Smooth muscle cell (in vitro differentiated cells): ENCODE measurements at regions not wholly inside any gene's neighbourhood (a gene's known extent, or its start where the extent isn't known, plus 50 kb on each side); places are given as distances from the start of the nearest gene placed in this dataset.

Experiments used
- DNase-seq: peaks from one replicate; lab custom pipeline; 2025; ENCODE audit not compliant: unreplicated experiment; lab: John Stamatoyannopoulos, UW
- H2AFZ ChIP-seq: fragments of 200-600 bp; sonication (generic); 2 replicates; pipeline ENCODE4 v1.6.0; 2016; ENCODE audit warnings: antibody characterized with exemption, low read depth, mild to moderate bottlenecking
- H3F3A ChIP-seq: fragments of 200-600 bp; sonication (generic); 2 replicates; pipeline ENCODE4 v1.6.0; 2017; ENCODE audit warnings: antibody characterized with exemption, low read depth
- H3K27ac ChIP-seq: fragments of 200-600 bp; sonication (generic); 2 replicates; pipeline ENCODE4 v1.5.1; 2016; ENCODE audit warnings: low read depth, mild to moderate bottlenecking
- H3K27me3 ChIP-seq: fragments of 200-600 bp; sonication (generic); 2 replicates; pipeline ENCODE4 v1.6.1; 2016; ENCODE audit warnings: low read depth, mild to moderate bottlenecking
- H3K36me3 ChIP-seq: fragments of 200-600 bp; sonication (generic); 2 replicates; pipeline ENCODE4 v1.5.1; 2016; ENCODE audit warnings: low read depth
- H3K4me1 ChIP-seq: fragments of 200-600 bp; sonication (generic); 2 replicates; pipeline ENCODE4 v1.5.1; 2016; ENCODE audit warnings: low read depth
- H3K4me2 ChIP-seq: fragments of 200-600 bp; sonication (generic); 2 replicates; pipeline ENCODE4 v1.6.0; 2016; ENCODE audit warnings: mild to moderate bottlenecking
- H3K4me3 ChIP-seq: fragments of 200-600 bp; sonication (generic); 2 replicates; pipeline ENCODE4 v1.5.1; 2016; ENCODE audit warnings: mild to moderate bottlenecking
- H3K79me2 ChIP-seq: fragments of 200-600 bp; sonication (generic); 2 replicates; pipeline ENCODE4 v1.6.0; 2016; ENCODE audit warnings: low read depth, mild to moderate bottlenecking
- H3K9ac ChIP-seq: fragments of 200-600 bp; sonication (generic); 2 replicates; pipeline ENCODE4 v1.6.0; 2016; ENCODE audit warnings: low read depth
- H3K9me3 ChIP-seq: fragments of 200-600 bp; sonication (generic); replicated peaks from 2 replicates; pipeline ENCODE4 v1.5.1; 2016; ENCODE audit warnings: low read depth
- H4K20me1 ChIP-seq: fragments of 200-600 bp; sonication (generic); 2 replicates; pipeline ENCODE4 v1.6.0; 2016; ENCODE audit warnings: low read depth
- CTCF ChIP-seq: fragments of 200-600 bp; sonication (generic); IDR thresholded peaks from 2 replicates; pipeline ENCODE4 v1.5.1; 2017; ENCODE audit warnings: borderline replicate concordance, mild to moderate bottlenecking, antibody characterized with exemption; ENCODE audit not compliant: insufficient read depth, poor library complexity, severe bottlenecking
- WGBS: methylation state at CpG from one replicate; pipeline ENCODE4 v1.1.7; 2016; ENCODE audit warnings: low lambda C conversion rate; 5-methylcytosine and 5-hydroxymethylcytosine counted together

- Histone ChIP-seq H3K36me3 (no peaks in the 10 kb centered on the region), H3K27ac (no peak overlapping the region)
Observed at GRCh38 chr2:51629406-51629805, 597.5 kb upstream of the NRXN1 start.

GRCh38 chr2:51628917-51629316 is 597.0 kb upstream of the NRXN1 start:
- Histone ChIP-seq H3K27me3 (no peaks in the 10 kb centered on the region), H4K20me1 (no peaks in the 10 kb centered on the region), H3K4me3 (no peak overlapping the region), H3K4me1 (peaks cover 8% of the 10 kb centered on the region), H3K36me3 (no peaks in the 10 kb centered on the region), H3K27ac (no peak overlapping the region), H2AFZ (no peak overlapping the region), H3K9me3 (no peaks in the 10 kb centered on the region), H3F3A (no peaks in the 10 kb centered on the region), H3K9ac (no peak overlapping the region), H3K4me2 (no peak overlapping the region), H3K79me2 (no peaks in the 10 kb centered on the region)
- TF ChIP-seq CTCF, result no peak
- no peak for DNase-seq
- WGBS, result 86% methylated on average over 3 of the region's 3 CpGs

More at GRCh38 chr2:51629406-51629805, 597.5 kb upstream of the NRXN1 start:
- no peaks in the 10 kb centered on the region for H3F3A ChIP-seq
- no peak overlapping the region for H2AFZ ChIP-seq
- 92% methylated on average over 3 of the region's 3 CpGs for WGBS
- peaks cover 8% of the 10 kb centered on the region for H3K4me1 ChIP-seq
- H4K20me1 ChIP-seq, result no peaks in the 10 kb centered on the region
- no peak overlapping the region for H3K4me2 ChIP-seq
- no peaks in the 10 kb centered on the region for H3K27me3 ChIP-seq
- H3K4me3 ChIP-seq, result no peak overlapping the region
- TF ChIP-seq CTCF, result no peak
- no peak for DNase-seq
- H3K79me2 ChIP-seq, result no peaks in the 10 kb centered on the region
- no peak overlapping the region for H3K9ac ChIP-seq
- H3K9me3 ChIP-seq, result no peaks in the 10 kb centered on the region

- no peaks in the 10 kb centered on the region for H3F3A ChIP-seq
- WGBS, result 69% methylated on average over 3 of the region's 3 CpGs
- no peak overlapping the region for H2AFZ ChIP-seq
- no peak for DNase-seq
- H3K4me2 ChIP-seq, result no peak overlapping the region
- H3K9ac ChIP-seq, result no peak overlapping the region
- H3K4me3 ChIP-seq, result no peak overlapping the region
- H3K27ac ChIP-seq, result peak overlapping the region; percentile 26
- H3K79me2 ChIP-seq, result no peaks in the 10 kb centered on the region
- H4K20me1 ChIP-seq, result no peaks in the 10 kb centered on the region
- no peaks in the 10 kb centered on the region for H3K36me3 ChIP-seq
- H3K27me3 ChIP-seq, result no peaks in the 10 kb centered on the region
- no peak for TF ChIP-seq CTCF
- no peaks in the 10 kb centered on the region for H3K4me1 ChIP-seq
- H3K9me3 ChIP-seq, result no peaks in the 10 kb centered on the region
Observed at GRCh38 chr2:51624995-51625394, 593.1 kb upstream of the NRXN1 start.

GRCh38 chr2:51620796-51621195 is 588.9 kb upstream of the NRXN1 start:
- Histone ChIP-seq H2AFZ (no peak overlapping the region), H3K4me1 (no peaks in the 10 kb centered on the region), H3K4me3 (no peak overlapping the region), H3K36me3 (no peaks in the 10 kb centered on the region), H3K27me3 (no peaks in the 10 kb centered on the region), H3F3A (no peaks in the 10 kb centered on the region), H3K79me2 (no peaks in the 10 kb centered on the region), H3K27ac (no peak overlapping the region), H4K20me1 (no peaks in the 10 kb centered on the region), H3K4me2 (no peak overlapping the region), H3K9me3 (no peaks in the 10 kb centered on the region), H3K9ac (no peak overlapping the region)
- no peak for TF ChIP-seq CTCF
- no peak for DNase-seq
- WGBS, result 71% methylated on average over 1 of the region's 1 CpG
